GM18861 (cell line): ENCODE measurements at regions not wholly inside any gene's neighbourhood (a gene's known extent, or its start where the extent isn't known, plus 50 kb on each side); places are given as distances from the start of the nearest gene placed in this dataset.

ENCODE experiments used
- ATAC-seq: cut with Tn5 transposase; IDR thresholded peaks from one replicate; pipeline ENCODE4 v1.9.1; 2021; ENCODE audit not compliant: unreplicated experiment

GRCh38 chrX:19172741-19173140 lies 50.5 kb upstream of the ADGRG2 start:
- ATAC-seq, result no peak

GRCh38 chrX:19174401-19175025 lies 52.2 kb upstream of the ADGRG2 start:
- no peak for ATAC-seq

- ATAC-seq, result no peak
Observed at GRCh38 chrX:19176901-19177630, 54.8 kb upstream of the ADGRG2 start.

GRCh38 chrX:19177721-19178120 lies 55.5 kb upstream of the ADGRG2 start:
- ATAC-seq, result no peak

GRCh38 chrX:19178402-19178801 lies 56.1 kb upstream of the ADGRG2 start:
- no peak for ATAC-seq

GRCh38 chrX:19179389-19179788 lies 57.1 kb upstream of the ADGRG2 start:
- ATAC-seq, result no peak

GRCh38 chrX:19181345-19181744 lies 59.1 kb upstream of the ADGRG2 start:
- no peak for ATAC-seq

- ATAC-seq, result no peak
Observed at GRCh38 chrX:19182785-19183184, 60.5 kb upstream of the ADGRG2 start.

GRCh38 chrX:19183761-19184477 lies 61.7 kb upstream of the ADGRG2 start:
- no peak for ATAC-seq

- ATAC-seq, result no peak
Observed at GRCh38 chrX:19188566-19188965, 66.3 kb upstream of the ADGRG2 start.

GRCh38 chrX:19190902-19191301 lies 68.6 kb upstream of the ADGRG2 start:
- peak; percentile 36 for ATAC-seq

- no peak for ATAC-seq
Observed at GRCh38 chrX:19193565-19193964, 71.3 kb upstream of the ADGRG2 start.

GRCh38 chrX:19194285-19195242 lies 72.3 kb upstream of the ADGRG2 start:
- peak; percentile 46 for ATAC-seq

GRCh38 chrX:19195243-19195610 lies 73.0 kb upstream of the ADGRG2 start:
- peak; percentile 42 for ATAC-seq

GRCh38 chrX:19198473-19198872 lies 76.2 kb upstream of the ADGRG2 start:
- ATAC-seq, result no peak

- no peak for ATAC-seq
Observed at GRCh38 chrX:19202171-19202570, 79.9 kb upstream of the ADGRG2 start.

GRCh38 chrX:19204636-19205035 lies 82.4 kb upstream of the ADGRG2 start:
- no peak for ATAC-seq

GRCh38 chrX:19212037-19212436 lies 89.8 kb upstream of the ADGRG2 start:
- no peak for ATAC-seq

GRCh38 chrX:19213610-19214152 lies 91.4 kb upstream of the ADGRG2 start:
- ATAC-seq, result no peak

GRCh38 chrX:19214311-19214710 lies 92.0 kb upstream of the ADGRG2 start:
- ATAC-seq, result no peak

- ATAC-seq, result no peak
Observed at GRCh38 chrX:19225909-19226308, 103.6 kb upstream of the ADGRG2 start.
